ENCODE measurements at regions not wholly inside any gene's neighbourhood (a gene's known extent, or its start where the extent isn't known, plus 50 kb on each side); places are given as distances from the start of the nearest gene placed in this dataset.

GRCh38 chr2:121836611-121837010 lies 81.2 kb downstream of the TSN start:
- TF ChIP-seq EZH2 (IDR thresholded peaks at IDR 0.05; ENCODE audit: insufficient read depth, poor library complexity, severe bottlenecking), result no peak
- no peak for TF ChIP-seq EZH2phosphoT487 (IDR thresholded peaks at IDR 0.05; ENCODE audit: insufficient read depth, low read depth)
